ENCODE measurements at regions not wholly inside any gene's neighbourhood (a gene's known extent, or its start where the extent isn't known, plus 50 kb on each side); places are given as distances from the start of the nearest gene placed in this dataset.
"Not testable (repeated sequence)": the region's sequence is repeated elsewhere in the genome, so short reads cannot be mapped to it uniquely, and the experiment has no call there.

DNA sequence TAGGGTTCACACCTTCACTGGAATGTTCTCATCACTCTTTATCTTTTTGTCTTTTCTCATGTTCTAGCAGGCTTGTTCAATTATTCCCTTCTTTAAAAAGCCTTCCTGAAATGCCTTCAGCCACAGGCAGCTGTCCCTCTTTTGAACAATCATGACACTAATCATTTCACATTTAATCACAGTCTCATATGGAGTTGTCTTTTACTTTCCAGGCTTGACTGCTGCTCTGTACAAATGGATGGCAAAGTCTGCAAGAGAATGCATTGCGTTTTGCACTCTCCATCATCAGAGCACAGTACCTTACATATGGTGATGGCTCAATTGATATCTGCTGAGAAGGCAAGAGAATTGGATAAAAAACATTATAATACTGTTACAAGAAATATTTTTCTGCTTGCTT is 529.8 kb downstream of the DIPK2A start:
- H3K9me3 ChIP-seq (ENCODE audit: control insufficient read depth, low read depth, low read length), result no peaks in the 10 kb centered on the region
- no peaks in the 10 kb centered on the region for H3K27me3 ChIP-seq (ENCODE audit: control insufficient read depth, extremely low read depth, insufficient read depth, low read length)
- H3K9me1 ChIP-seq (ENCODE audit: control insufficient read depth, extremely low read depth, insufficient read depth, low read length), result no peaks in the 10 kb centered on the region
- no peak overlapping the region for H3K9ac ChIP-seq (ENCODE audit: control insufficient read depth, extremely low read depth, insufficient read depth, low read length)
- DNase-seq (ENCODE audit: low read depth, low spot score) (no peak), FAIRE-seq (no peak)
- no peak overlapping the region for H3K4me3 ChIP-seq (ENCODE audit: control insufficient read depth in 2 of 3, extremely low read depth in 1 of 3, insufficient read depth in 2 of 3, low read depth in 1 of 3, low read length in 3 of 3)
- no peak for TF ChIP-seq EZH2 (IDR thresholded peaks at IDR 0.05; ENCODE audit: low read length)
- TF ChIP-seq, protein P1, sequence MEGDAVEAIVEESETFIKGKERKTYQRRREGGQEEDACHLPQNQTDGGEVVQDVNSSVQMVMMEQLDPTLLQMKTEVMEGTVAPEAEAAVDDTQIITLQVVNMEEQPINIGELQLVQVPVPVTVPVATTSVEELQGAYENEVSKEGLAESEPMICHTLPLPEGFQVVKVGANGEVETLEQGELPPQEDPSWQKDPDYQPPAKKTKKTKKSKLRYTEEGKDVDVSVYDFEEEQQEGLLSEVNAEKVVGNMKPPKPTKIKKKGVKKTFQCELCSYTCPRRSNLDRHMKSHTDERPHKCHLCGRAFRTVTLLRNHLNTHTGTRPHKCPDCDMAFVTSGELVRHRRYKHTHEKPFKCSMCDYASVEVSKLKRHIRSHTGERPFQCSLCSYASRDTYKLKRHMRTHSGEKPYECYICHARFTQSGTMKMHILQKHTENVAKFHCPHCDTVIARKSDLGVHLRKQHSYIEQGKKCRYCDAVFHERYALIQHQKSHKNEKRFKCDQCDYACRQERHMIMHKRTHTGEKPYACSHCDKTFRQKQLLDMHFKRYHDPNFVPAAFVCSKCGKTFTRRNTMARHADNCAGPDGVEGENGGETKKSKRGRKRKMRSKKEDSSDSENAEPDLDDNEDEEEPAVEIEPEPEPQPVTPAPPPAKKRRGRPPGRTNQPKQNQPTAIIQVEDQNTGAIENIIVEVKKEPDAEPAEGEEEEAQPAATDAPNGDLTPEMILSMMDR (optimal IDR thresholded peaks at IDR 0.05 in 1 of 3, IDR thresholded peaks at IDR 0.05 in 1 of 3, conservative IDR thresholded peaks at IDR 0.05 in 1 of 3; ENCODE audit: extremely low read depth in 1 of 3, insufficient read depth in 2 of 3, low read length in 3 of 3), result no peak
- H3K79me2 ChIP-seq (ENCODE audit: control insufficient read depth, insufficient read depth, low read length), result no peaks in the 10 kb centered on the region
- H2AFZ ChIP-seq (ENCODE audit: control insufficient read depth, low read length), result no peak overlapping the region
- no peak overlapping the region for H3K4me2 ChIP-seq (ENCODE audit: control insufficient read depth, extremely low read depth, insufficient read depth, low read depth, low read length)
- dilution Hi-C loops (cut with MboI; ENCODE audit: extremely low pct_ligation_motif_present, low sequenced_read_pairs), result no loop called here
- H3K36me3 ChIP-seq (ENCODE audit: control insufficient read depth in 2 of 2, extremely low read depth in 1 of 2, insufficient read depth in 2 of 2, low read length in 2 of 2), result no peaks in the 10 kb centered on the region
- no peak overlapping the region for H3K27ac ChIP-seq (ENCODE audit: control insufficient read depth, insufficient read depth, low read length)
- no peaks in the 10 kb centered on the region for H3K4me1 ChIP-seq (ENCODE audit: control insufficient read depth, extremely low read depth, insufficient read depth, low read length)
- no peaks in the 10 kb centered on the region for H4K20me1 ChIP-seq (ENCODE audit: control insufficient read depth, extremely low read depth, insufficient read depth, low read length)

DNA sequence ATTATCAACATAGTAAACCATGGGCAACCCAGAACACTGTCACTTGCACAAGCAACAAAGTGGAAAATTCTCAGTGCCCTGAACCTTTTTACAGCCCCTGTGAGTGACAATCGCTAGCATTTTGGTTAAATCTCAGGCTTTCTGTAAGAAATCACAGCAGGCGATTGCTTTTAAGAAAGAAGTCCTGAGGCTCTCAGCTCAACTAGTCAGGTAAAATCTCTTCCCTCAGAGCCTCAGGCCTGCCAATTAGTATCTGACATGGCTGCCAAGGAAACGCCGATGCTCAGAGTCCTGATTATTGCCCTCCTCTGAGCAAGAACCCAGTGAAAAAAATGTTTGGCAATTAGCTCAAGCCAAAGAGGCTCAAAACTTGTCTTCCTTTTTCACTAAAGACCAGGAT is 530.8 kb downstream of the DIPK2A start:
- dilution Hi-C loops (cut with MboI; ENCODE audit: extremely low pct_ligation_motif_present, low sequenced_read_pairs), result no loop called here
- Histone ChIP-seq H3K9me3 (ENCODE audit: control insufficient read depth, low read depth, low read length) (no peaks in the 10 kb centered on the region), H3K27ac (ENCODE audit: control insufficient read depth, insufficient read depth, low read length) (no peak overlapping the region), H3K4me1 (ENCODE audit: control insufficient read depth, extremely low read depth, insufficient read depth, low read length) (no peaks in the 10 kb centered on the region), H3K4me3 (ENCODE audit: control insufficient read depth in 2 of 3, extremely low read depth in 1 of 3, insufficient read depth in 2 of 3, low read depth in 1 of 3, low read length in 3 of 3) (no peak overlapping the region), H3K36me3 (ENCODE audit: control insufficient read depth in 2 of 2, extremely low read depth in 1 of 2, insufficient read depth in 2 of 2, low read length in 2 of 2) (no peaks in the 10 kb centered on the region), H3K4me2 (ENCODE audit: control insufficient read depth, extremely low read depth, insufficient read depth, low read depth, low read length) (no peak overlapping the region), H3K79me2 (ENCODE audit: control insufficient read depth, insufficient read depth, low read length) (no peaks in the 10 kb centered on the region), H3K9ac (ENCODE audit: control insufficient read depth, extremely low read depth, insufficient read depth, low read length) (no peak overlapping the region), H2AFZ (ENCODE audit: control insufficient read depth, low read length) (no peak overlapping the region), H3K9me1 (ENCODE audit: control insufficient read depth, extremely low read depth, insufficient read depth, low read length) (no peaks in the 10 kb centered on the region), H4K20me1 (ENCODE audit: control insufficient read depth, extremely low read depth, insufficient read depth, low read length) (no peaks in the 10 kb centered on the region), H3K27me3 (ENCODE audit: control insufficient read depth, extremely low read depth, insufficient read depth, low read length) (no peaks in the 10 kb centered on the region)
- no peak for FAIRE-seq
- DNase-seq (ENCODE audit: low read depth, low spot score), result no peak
- no peak for TF ChIP-seq EZH2 (IDR thresholded peaks at IDR 0.05; ENCODE audit: low read length)
- TF ChIP-seq, protein P1 (optimal IDR thresholded peaks at IDR 0.05 in 1 of 3, IDR thresholded peaks at IDR 0.05 in 1 of 3, conservative IDR thresholded peaks at IDR 0.05 in 1 of 3; ENCODE audit: extremely low read depth in 1 of 3, insufficient read depth in 2 of 3, low read length in 3 of 3), result no peak

- H3K27ac ChIP-seq (ENCODE audit: control insufficient read depth, insufficient read depth, low read length); H3K27me3 ChIP-seq (ENCODE audit: control insufficient read depth, extremely low read depth, insufficient read depth, low read length); DNase-seq (ENCODE audit: low read depth, low spot score); H3K79me2 ChIP-seq (ENCODE audit: control insufficient read depth, insufficient read depth, low read length); H3K4me1 ChIP-seq (ENCODE audit: control insufficient read depth, extremely low read depth, insufficient read depth, low read length); H3K9me3 ChIP-seq (ENCODE audit: control insufficient read depth, low read depth, low read length); H2AFZ ChIP-seq (ENCODE audit: control insufficient read depth, low read length); FAIRE-seq; dilution Hi-C loops (cut with MboI; ENCODE audit: extremely low pct_ligation_motif_present, low sequenced_read_pairs); H4K20me1 ChIP-seq (ENCODE audit: control insufficient read depth, extremely low read depth, insufficient read depth, low read length); H3K36me3 ChIP-seq (ENCODE audit: control insufficient read depth in 2 of 2, extremely low read depth in 1 of 2, insufficient read depth in 2 of 2, low read length in 2 of 2); H3K9ac ChIP-seq (ENCODE audit: control insufficient read depth, extremely low read depth, insufficient read depth, low read length); H3K9me1 ChIP-seq (ENCODE audit: control insufficient read depth, extremely low read depth, insufficient read depth, low read length); H3K4me3 ChIP-seq (ENCODE audit: control insufficient read depth in 2 of 3, extremely low read depth in 1 of 3, insufficient read depth in 2 of 3, low read depth in 1 of 3, low read length in 3 of 3); H3K4me2 ChIP-seq (ENCODE audit: control insufficient read depth, extremely low read depth, insufficient read depth, low read depth, low read length): not testable (repeated sequence)
Measured at GRCh38 chr3:144506375-144506774, 534.8 kb downstream of the DIPK2A start.
